ENCODE measurements at regions not wholly inside any gene's neighbourhood (a gene's known extent, or its start where the extent isn't known, plus 50 kb on each side); places are given as distances from the start of the nearest gene placed in this dataset.

DNA sequence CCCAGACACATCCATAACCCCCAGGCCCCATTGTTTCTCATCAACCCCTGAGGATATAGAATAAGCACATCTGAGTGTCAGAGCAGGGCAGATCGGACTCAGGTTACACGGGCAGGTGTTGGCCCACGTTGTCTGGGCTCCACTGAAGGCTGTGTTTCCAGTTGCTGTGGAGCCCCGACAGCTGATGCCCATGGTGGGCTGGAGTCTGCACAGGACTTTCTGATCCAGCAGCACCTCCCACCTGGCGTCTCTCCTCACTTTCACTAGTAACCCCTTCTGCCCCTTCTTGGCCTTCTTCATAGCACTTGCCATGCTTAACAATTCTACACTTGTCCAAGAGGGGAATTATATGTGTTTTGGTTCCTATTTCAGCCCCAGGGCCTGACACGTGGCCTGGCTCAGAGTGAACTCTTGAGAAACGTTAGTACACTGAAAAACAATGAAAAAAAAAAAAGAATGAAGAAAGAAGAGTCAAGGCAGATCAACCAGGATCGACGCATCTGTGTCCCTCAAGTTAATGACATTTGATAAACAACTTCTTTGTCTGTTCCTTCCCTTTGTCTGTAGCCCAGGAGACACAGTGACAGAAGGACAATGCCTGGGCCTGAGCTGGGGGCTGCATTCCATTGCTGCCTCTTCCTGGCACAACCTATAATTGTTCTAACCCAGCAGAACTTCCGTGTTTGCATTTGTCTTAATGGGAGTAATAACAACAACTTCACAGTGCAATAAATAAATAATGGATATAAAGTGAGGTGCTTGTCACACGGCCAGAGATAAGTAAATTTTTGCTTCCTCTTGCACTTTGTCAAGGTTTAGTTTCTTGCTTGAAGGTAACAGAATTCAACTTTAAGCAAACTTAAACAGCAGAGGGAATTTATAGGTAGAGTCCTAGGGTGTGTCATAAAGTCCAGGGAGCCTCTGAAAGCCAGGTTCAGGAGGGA lies 224.2 kb upstream of the SSTR4 start:
- no peak for DNase-seq (ENCODE audit: low read depth)
- TF ChIP-seq, protein P1, sequence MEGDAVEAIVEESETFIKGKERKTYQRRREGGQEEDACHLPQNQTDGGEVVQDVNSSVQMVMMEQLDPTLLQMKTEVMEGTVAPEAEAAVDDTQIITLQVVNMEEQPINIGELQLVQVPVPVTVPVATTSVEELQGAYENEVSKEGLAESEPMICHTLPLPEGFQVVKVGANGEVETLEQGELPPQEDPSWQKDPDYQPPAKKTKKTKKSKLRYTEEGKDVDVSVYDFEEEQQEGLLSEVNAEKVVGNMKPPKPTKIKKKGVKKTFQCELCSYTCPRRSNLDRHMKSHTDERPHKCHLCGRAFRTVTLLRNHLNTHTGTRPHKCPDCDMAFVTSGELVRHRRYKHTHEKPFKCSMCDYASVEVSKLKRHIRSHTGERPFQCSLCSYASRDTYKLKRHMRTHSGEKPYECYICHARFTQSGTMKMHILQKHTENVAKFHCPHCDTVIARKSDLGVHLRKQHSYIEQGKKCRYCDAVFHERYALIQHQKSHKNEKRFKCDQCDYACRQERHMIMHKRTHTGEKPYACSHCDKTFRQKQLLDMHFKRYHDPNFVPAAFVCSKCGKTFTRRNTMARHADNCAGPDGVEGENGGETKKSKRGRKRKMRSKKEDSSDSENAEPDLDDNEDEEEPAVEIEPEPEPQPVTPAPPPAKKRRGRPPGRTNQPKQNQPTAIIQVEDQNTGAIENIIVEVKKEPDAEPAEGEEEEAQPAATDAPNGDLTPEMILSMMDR (IDR thresholded peaks at IDR 0.05; ENCODE audit: insufficient read depth, low read depth, low read length, missing control alignments) = no peak
- no peak overlapping the region for H3K4me3 ChIP-seq (ENCODE audit: low read depth, low read length)

DNA sequence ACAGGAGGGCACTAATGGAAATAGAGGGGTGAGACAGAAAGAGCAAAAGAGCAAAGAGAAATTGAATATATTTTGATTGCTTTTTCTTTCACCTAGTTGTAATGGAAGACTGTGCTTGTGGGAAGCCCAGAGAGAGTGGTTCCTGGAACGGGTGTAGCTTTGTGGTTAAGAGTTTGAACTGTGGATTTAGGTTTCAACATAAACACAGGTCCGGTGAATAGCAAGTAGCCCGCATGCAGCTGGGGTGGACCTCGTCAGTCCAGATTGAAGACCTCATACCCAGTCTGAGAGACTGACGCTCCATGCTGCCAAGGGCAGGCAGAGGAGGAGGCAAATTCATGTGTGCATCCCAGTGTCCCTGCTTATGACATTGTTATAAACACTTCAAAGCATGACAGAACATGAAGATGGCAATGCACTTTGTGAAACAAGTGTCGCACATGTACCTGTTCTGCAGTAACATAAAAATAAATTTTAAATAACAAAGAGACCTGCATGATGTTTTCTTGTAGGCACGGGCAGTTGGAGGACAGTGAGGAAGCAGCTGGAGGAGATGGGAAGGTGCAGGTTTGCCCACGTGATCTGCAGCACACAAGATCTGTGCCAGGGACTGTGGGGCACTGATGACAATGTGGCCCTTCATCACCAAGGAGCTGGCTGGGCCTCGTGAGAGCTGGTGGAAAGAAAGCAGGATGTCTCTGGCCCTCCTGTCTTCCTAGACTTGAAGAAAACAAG lies 220.5 kb upstream of the SSTR4 start:
- TF ChIP-seq, protein P1 (IDR thresholded peaks at IDR 0.05; ENCODE audit: insufficient read depth, low read depth, low read length, missing control alignments) = no peak
- no peak for DNase-seq (ENCODE audit: low read depth)
- H3K4me3 ChIP-seq (ENCODE audit: low read depth, low read length) = no peak overlapping the region

DNA sequence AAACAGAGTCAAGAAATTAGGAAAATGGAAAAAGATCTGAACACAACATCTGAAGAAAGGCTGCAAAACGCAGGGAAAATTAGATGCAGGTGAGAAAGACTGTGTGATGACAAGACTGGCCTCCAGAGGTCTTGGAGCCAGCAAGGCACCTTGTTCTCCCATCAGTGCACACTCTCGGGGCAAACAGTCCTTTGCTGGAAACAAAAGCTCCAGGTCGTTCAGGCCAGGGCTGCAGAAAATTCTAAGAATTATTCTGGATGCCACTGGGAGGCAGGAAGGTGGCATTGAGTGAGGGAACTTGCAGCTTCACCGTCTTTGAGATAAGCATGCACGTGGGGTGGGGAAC lies 219.9 kb upstream of the SSTR4 start:
- H3K4me3 ChIP-seq (ENCODE audit: low read depth, low read length) = no peak overlapping the region
- TF ChIP-seq, protein P1 (IDR thresholded peaks at IDR 0.05; ENCODE audit: insufficient read depth, low read depth, low read length, missing control alignments) = no peak
- DNase-seq (ENCODE audit: low read depth) = no peak

DNA sequence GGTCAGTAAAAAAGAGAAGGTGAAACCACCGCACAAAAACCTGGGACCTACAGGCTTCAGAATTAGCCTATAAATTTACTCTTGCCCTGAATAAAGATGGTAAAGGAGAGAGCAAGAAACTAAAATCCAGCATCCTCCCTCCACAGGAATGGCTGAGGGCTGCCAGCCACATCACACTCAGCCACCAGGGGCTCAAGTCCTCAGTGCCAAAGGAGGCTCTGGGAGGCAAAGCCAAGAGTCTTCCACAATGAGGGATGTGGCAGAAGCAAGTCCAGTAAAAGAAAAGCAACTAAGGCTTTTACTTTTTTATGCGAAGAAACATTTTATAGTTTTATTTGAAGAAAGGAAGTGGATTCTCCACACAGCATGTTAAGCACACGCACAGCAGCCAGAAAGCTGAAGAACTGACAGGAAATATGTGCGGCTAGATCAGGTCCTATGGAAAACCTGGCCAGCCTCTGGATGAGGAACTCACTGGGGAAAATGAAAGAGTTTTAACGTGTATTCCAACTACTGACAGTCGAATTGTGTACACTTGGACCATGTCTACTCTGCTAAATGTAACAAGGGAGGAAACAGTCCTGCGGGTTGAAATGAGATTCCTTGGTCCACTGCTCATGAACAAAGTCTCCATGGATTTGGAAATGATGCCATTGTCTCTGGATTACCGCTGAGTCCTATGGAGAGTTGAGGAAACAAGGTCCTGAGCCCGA lies 219.4 kb upstream of the SSTR4 start:
- DNase-seq (ENCODE audit: low read depth) = no peak
- H3K4me3 ChIP-seq (ENCODE audit: low read depth, low read length) = no peak overlapping the region
- TF ChIP-seq, protein P1 (IDR thresholded peaks at IDR 0.05; ENCODE audit: insufficient read depth, low read depth, low read length, missing control alignments) = no peak

DNA sequence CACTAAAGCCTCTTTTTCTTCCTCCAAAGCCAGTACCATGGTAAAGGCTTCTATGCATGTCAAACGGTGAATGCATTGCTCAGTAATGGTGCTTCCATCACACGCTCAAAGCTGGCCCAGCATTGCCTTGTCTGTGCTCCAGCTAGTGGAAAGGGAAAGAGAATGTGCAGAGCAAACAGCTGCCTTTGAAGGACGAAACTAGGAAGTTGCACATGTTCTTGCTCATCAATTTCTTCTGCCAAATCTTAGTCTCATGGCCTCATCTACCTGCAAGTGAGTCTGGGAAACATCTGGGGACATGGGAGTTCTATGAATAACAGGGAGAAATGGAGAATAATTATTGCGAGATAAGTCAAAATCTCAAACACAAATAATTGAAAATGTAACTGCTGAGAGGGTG lies 216.5 kb upstream of the SSTR4 start:
- DNase-seq (ENCODE audit: low read depth) = no peak
- no peak overlapping the region for H3K4me3 ChIP-seq (ENCODE audit: low read depth, low read length)
- TF ChIP-seq, protein P1 (IDR thresholded peaks at IDR 0.05; ENCODE audit: insufficient read depth, low read depth, low read length, missing control alignments) = no peak

DNA sequence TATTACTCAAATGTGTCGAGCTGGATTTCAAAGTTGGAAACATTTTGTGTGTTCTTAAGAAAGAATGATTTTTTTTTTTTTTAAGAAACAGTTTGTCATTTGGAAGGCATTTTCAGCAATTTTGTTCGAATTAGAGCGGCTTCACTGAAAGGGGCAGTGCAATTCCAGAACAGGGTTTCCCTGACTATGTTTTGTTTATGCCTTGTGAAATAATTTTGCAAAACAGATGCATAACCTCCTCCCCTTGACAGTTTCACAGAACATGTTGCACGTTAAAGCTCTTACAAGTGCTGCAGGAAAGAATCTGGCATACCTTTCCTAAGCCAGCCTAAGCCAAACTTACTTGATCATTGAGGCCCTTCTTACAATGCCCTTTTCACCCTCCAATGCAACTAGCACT lies 216.0 kb upstream of the SSTR4 start:
- TF ChIP-seq, protein P1 (IDR thresholded peaks at IDR 0.05; ENCODE audit: insufficient read depth, low read depth, low read length, missing control alignments) = no peak
- no peak for DNase-seq (ENCODE audit: low read depth)
- H3K4me3 ChIP-seq (ENCODE audit: low read depth, low read length) = no peak overlapping the region
